ENCODE measurements at regions not wholly inside any gene's neighbourhood (a gene's known extent, or its start where the extent isn't known, plus 50 kb on each side); places are given as distances from the start of the nearest gene placed in this dataset.

DNA sequence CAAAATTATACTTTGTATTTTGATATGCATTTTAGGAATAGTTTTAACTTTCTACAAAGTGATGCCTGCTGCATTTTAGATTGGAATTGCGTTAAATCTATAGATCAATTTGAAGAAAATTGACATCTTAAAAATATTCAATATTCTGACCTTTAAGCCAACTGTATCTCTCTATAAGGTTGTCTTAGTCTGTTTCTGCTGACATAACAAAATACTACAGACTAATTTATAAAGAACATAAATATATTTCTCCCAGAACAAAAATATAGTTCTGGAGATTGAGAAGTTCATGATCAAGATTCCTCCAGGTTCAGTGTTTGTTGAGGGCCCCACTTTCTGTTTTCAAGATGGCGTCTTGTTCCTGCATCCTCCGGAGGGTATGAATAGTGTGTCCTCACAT, 73.6 kb upstream of the NEGR1 start:
- DNase-seq, result no peak

DNA sequence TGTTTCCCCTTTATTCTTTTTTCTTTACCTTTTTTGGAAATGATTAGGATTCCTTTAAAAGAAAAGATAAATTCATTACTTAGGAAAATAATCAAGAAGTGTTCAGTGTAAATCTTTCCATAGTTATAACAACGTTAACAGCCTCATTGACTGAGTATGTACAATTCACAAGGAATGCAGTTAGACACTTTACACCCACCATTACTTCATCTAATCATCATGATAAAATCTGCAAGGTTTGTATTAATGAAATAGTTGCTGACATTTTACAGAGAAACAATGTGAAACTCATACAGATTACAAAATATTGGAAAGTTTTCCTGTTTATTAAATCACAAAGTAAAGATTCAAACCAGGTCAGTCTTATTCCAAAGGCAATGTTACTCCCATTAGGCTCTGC, 59.3 kb upstream of the NEGR1 start:
- no peak for DNase-seq

DNA sequence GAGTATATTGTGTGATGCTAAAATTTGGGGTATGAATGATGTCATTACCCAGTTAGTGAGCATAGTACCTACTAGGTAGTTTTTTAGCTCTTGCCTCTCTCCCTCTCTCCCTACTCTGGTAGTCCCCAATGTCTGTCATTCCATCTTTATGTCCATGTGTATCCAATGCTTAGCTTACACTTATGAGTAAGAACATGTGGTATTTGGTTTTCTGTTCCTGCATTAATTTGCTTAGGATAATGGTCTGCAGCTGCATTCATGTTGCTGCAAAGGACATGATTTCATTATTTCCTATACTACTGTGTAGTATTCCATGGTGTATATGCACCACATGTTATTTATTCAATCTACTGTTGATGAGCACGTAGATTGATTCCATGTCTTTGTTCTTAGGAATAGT, 54.4 kb upstream of the NEGR1 start:
- DNase-seq, result peak; percentile 51

Measured in fibroblast of upper back skin (primary cell).